ENCODE measurements at regions not wholly inside any gene's neighbourhood (a gene's known extent, or its start where the extent isn't known, plus 50 kb on each side); places are given as distances from the start of the nearest gene placed in this dataset.
"Not testable (repeated sequence)": the region's sequence is repeated elsewhere in the genome, so short reads cannot be mapped to it uniquely, and the experiment has no call there.

DNA sequence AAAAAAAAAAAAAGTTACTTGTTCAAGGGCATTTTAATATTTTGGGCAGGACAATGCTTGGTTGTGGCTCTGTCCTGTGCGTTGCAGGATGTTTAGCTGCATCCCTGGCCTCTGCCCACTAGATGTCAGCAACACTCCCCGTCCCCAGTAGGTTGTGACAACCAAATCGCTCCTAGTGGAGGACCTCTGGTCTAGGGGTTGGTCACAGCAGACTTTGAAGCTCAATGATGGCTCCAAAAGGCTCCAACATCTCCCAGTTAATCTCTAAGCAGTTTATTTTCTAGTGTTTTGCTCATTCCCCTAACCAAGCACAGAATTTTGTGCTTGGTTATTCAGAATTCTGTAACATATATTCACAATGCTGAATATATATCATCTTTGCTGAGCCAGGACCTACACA is 67.0 kb downstream of the CHRNA1 start:
- peak; percentile 61 for DNase-seq (ENCODE audit: low read depth)

DNA sequence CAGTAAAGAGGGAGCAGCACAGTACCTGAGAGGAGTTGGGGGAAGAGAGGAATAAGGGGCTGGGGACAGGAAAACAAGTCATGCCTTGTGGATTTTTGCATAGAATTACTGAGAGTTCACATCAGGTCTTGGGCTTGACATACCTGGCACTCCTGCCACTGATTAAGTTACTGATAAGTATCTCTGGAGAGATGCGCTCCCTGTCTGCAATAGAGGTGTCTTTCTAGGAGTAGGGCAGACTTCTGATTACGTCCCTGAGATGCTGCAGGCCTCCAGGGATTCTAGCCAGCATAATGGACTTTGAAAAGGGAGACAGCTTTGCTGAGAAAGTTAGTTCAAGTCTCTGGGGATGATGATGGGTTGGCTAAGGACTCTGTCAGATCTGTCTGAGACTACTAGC is 69.4 kb downstream of the CHRNA1 start:
- DNase-seq (ENCODE audit: low read depth), result no peak

DNA sequence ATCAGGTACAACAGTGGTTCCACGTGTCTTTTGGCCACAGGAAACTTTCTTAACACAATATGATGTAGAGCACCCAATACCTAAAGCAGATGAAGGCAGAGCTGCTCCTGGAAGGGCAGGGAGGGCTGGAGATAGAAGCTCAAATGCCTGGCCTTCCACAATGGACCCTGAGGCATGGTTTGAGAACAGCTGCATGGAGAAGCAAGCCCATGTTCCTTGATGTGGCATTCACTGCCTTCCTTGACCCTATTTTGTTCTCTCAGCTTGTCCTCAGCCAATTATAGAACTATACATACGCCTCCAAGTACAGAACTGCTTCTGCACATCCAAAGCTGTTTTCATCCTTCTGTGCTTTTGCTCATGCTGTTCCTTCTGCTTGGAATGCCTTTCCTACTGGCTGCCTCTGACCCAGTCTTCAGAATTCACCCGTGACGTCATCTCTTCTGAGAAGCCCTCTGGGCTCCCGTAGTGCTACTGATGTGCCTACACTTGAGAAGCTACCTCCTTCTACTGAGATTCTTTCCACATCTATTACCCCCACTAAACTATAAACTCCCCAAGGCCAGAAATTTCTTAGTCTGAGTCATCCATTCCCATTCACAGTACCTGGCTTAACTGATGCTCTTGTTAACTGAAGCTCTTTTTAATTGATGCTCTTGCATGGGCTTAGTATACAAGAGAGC is 69.9 kb downstream of the CHRNA1 start:
- peak; percentile 27 for DNase-seq (ENCODE audit: low read depth)

DNA sequence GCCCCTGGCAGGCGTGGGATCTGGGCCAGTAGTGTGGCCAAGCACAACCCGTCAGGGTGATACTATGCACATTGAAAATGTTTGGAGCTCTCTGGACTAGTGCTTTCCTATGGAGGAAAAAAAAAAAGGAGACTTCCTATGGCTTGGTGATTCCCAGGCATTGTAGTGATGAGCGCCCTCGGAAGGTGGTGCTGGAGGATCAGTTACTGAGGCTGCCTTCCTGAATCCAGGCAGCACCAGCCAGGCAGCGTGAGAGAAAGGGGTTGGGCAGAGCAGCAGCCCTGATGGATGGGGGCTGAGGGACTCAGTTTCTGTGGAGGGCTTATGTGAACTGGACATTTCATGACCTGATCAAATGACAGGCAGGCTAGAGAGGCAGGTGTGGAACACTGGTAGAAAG is 70.9 kb downstream of the CHRNA1 start:
- no peak for DNase-seq (ENCODE audit: low read depth)

DNA sequence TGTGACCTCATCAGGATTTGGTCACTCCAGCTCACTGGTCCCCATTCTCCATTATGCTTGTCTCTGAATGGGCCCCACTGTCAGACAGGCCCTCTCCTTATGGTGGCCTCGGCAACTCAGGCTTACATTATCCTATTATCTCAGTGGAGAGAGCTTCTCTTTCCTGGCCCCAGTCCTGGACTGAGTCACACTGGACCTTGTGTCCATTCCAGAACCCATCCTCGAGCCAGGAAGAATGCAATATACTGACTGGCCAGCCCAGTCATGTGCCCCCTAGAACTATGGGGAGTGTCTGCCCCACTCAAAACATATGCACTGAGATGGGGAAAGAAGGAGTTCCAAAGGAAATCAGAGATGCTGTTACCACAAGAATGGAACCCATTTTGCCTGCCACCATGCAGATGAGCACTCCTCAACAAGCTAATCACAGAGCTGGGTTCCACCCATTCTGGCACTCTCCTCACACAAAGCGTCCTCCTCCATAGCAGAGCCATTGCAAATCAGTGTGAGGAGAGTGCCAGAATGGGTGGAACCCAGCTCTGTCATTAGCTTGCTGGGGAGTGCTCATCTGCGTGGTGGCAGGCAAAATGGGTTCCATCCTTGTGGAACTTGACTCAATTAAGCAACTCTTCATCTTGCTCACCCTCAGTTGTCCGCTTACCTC is 71.9 kb downstream of the CHRNA1 start:
- no peak for DNase-seq (ENCODE audit: low read depth)

DNA sequence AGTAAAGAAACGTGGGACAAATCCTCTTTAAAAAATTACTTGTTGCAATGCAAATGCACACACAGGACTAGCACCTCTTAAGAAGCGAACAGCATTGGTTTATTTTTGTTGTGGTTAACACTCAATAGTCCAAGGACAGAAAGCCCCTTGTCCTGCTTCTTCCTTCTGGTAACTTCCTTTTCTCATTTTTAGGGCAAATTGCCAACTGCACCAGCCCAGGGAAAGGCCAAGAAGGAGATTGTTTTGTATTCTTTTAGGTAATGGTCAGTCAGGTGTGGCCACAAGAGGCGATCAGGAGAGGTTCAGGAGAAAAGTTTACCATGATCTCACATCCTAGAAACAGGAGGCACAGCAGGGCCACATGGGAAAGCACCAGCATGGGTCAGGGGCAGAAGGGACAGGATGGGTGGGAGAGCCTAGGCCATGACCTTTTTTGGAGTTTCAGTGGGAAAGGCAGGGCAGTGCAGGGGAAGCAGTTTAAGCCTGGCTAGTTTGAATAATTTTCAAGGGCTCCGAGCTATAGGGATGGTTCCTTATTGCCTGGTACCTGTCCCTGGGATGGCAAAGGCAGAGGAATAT is 73.0 kb downstream of the CHRNA1 start:
- DNase-seq (ENCODE audit: low read depth), result no peak

DNA sequence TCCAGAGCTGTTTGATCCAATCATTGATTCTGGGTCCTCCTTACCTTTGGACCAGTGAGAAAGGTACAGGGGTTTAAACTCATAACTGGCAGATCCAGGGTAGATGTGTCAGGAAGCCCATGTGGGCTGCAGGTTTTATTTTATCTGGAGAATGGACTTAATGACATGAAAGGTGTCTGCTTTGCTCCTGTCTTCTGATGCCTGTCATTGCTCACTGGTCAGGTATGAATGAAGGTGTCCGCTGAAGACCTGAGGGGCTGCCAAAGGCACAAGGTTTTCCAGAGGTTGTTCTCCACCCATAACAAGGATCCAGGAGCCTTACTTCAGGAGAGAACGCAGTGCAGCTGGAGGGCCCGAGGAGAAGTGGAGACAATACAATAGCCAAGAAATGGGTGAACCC is 74.2 kb downstream of the CHRNA1 start:
- no peak for DNase-seq (ENCODE audit: low read depth)

DNA sequence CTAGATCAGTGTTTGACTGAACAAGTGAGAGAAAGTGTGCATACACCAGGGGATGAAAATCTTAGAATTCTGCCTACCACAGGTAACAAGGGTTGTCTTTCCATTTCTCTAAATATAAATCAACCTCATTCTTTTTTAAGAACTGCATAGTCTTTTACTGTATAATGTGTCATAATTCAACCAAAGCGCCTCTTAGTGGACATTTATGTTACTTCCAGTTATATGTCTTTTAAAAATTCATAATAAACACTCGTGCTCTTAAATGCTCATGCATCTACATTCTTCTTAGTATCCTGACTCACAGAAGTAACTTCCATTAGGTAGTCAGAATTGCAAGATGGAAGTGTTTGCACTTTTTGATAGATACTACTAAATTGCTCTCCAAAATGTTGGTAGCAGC is 76.2 kb downstream of the CHRNA1 start:
- peak; percentile 41 for DNase-seq (ENCODE audit: low read depth)

DNA sequence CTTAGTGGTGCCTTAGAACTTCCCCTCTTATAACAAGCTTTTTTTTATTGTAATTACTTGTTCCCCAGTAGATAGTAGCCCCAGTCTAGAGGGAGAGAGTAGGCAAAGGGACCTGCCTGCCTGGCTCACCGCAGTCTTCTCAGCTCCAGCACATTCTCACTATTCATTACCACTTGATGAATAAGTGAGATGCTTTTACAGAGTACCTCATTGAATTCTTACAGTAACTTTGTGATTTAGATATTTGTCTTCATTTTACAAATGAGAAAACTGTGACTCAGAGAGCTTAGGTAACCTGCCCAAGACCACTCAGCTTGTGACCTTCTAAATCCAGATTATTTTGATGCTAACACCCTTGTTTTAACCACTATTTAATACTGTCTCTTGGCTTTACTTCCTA is 77.8 kb downstream of the CHRNA1 start:
- DNase-seq (ENCODE audit: low read depth), result no peak

DNA sequence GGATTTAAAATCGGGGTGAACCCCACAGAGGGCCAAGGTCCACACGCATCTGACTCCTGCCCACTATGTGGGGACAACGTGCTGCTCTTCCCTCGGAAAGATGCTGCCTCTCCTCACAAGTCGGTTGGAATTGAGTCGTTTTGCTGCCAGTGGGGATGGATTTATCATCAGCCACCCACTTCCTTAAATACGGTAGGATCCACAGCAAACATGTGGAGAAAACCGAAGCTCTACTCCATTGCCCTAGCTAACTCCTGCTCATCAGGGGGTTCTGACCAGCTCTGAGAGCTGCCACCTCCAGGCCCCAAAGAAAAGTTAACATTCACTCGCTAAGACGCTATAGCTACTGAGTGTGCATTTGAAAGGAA is 80.9 kb downstream of the CHRNA1 start:
- DNase-seq (ENCODE audit: low read depth), result peak; percentile 59

DNA sequence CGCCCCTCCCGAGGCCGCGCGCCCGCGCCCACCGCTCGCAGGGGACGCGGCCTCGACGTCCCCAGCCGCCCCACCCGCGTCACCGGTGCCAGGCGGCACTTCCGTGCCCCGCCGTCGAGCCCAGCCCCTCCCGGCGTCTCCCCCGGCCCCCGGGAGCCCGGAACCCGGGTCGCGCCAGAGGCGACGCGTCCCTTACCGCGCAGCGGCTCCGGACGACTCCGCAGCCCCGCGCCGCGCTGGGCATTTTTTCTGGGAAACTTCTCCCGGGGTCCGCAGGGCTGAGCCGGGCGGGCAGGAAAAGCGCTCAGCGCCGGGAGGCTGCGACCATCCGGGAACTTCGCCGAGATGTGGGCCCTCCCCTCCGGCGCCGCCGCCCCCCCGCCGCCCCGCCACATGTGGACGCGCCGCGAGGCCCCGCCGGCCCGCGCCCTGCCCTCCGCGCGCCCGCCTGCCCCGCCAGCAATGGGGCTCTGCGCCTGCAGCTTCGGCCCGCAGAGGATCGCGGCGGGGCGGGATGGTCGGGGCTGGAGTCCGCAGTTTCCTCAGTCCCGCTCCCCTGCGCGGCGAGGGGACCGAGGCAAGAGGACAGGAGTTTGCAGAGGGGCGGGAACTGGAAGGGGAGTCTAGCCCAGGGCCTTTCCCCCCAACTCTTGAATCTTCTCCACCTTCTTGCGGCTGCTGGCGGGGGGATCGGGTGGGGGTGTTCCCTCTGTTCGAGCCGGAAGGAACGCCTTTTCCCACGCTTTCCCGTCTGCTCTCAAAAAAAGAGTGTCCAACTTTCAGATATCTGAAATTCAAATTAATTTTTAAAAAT is 81.5 kb downstream of the CHRNA1 start:
- peak; percentile 41 for DNase-seq (ENCODE audit: low read depth)

DNA sequence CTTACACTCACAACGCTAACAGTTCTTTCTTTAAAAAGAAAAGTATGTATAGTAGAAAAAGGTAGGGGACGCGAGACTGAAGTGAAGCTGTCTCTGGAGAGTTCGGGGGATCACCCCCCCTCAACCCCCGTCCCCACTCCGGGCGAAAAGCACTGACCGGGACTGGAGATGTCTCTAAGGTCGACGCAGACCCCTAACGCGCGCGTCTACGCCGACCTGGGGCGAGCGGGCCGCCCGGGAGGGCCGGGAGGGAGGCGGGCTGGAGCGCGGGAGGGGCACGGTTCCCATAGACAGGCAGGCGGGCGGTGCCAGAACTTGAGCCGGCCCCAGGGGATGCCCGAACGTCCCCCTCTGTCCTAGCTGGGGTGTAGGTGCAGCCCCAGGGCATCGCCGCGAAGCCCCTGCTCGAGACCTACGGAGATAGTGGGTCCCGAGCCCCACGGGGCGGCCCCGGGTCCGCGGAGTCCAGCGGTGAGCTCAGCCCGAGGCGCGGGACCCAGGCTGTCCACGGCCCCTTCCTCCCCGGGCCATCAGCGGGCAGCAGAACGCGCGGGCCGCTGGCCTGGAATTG is 82.2 kb downstream of the CHRNA1 start:
- peak; percentile 33 for DNase-seq (ENCODE audit: low read depth)

DNA sequence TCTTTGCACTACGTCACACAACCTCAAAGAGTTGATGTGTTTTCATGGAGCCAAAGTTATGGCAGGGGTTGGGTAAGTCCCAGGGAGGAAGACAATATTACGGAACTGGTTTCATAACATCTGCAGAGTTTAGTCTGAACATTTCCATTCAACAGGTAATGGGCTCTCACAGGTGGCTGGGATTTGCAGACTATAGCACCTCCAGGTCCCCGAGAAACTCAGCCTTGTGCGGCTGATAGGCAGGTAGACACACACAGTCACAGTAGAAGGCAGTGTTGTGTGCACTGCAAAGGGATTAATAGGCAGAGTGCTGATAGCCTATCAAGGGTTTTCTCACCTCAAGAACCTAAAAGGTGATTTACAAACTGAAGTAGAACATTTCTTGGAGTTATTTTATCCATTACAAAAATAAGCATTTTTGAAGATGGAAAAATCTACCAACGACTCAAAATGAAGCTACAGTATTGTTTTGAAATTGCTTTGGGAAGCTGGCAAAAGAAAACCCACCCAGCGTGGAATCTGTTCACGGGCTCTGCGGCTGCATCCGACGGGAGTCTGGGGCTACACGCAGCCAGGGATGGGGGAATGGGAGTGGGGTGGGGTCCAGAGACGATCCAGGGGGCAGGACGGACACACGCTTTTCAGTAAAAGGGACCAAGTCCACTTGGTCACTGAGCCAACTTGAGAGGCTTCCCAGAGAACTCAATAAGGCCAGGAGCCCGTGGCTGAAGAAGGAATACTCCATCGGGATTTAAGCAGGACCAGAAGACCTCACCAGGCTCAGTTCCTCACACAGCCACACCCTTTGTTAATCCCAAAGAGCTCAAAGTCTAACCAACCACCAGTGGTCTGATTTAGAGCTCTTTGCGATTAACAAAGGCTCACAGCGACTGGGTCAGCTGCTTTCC is 82.9 kb downstream of the CHRNA1 start:
- peak; percentile 41 for DNase-seq (ENCODE audit: low read depth)

DNA sequence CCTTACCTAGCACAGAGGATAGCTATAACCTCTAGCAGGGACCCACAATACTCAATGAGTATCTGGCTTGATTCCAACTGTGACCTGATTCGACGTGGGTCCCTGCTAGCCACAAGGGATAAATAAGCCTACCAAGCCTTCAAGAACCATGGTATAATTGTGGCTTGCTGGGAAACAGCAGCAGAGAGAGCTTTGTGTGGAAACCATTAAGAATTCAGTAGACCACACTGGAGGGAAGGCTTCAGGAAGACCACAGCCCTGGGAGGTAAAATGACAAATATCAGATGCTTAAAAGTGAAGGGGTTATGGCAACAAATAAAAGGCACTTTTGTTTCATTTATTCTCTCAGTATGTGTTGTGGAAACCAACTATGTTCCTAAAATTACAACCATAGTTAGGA is 82.6 kb upstream of the WIPF1 start:
- DNase-seq (ENCODE audit: low read depth), result peak; percentile 7

DNA sequence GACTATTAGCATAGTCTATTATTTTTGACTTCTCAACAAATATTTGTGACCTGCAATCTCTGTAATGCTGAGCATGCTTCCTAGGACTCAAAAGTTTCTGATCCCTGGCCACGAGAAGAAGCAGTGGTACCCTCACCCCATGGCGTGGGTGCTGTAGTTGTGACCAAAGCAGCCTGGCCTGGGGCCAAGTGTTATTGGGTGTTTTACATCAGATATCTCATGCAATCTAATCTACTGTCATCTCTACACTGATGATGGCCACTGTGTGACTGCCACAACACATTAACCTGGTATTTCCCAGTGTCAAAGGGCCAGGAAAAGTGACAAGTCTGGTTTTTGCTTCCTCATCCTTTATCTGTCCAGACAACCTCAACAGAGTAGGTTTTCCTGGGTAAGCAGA is 80.8 kb upstream of the WIPF1 start:
- no peak for DNase-seq (ENCODE audit: low read depth)

DNA sequence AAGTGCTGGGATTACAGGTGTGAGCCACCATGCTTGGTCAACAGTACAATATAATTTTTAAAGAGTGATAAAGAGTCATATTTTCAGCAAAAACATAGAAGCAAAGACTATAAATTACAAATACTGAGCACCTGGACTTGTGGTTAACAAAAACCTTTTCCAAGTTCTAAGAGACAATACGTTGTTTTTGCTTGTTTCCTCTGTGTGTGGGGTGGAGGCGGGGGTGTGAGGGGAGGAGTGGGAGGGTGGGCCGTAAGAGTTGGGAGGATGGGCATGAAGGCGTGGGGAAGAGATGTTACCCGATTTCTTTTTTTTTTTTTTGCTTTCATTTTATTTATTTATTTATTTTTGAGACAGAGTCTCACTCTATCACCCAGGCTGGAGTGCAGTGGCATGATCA is 78.0 kb upstream of the WIPF1 start:
- no peak for DNase-seq (ENCODE audit: low read depth)

DNA sequence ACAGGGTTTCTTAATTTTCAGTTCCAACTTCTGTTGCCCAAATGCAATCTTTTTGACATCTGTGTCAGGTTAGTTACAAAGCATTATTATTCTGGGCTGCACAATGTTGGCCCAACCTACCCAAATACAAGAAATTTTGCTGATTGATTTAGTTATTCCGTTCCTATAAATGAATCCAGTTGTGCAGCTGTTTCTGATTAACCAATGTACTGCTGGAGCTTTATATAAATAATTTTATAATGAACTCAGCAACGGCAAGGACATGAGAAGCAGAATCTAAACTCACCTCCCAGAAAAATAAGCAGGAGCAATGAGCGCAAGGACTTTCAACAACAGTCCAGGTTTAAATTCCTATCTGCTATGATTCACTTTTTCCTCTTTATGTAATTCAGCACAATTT is 76.3 kb upstream of the WIPF1 start:
- DNase-seq (ENCODE audit: low read depth), result no peak

DNA sequence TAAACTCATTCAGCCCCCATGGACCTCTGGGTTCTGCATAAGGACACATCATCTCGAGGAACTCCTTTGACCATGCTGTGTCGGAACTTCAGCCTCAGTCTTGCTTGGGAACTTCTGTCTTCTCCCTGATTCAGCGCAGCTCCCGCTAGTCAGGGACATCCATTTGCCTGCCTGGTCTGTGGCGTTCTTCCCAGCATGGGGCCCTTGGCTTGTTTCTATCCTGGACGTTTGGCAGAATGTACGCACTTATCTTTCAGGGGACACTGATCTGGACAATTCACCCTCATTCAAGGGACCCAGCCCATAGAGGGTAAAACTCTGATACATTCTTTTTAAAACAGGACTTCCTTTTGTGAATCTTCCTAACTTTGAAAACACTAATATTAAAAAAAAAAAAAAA is 75.8 kb upstream of the WIPF1 start:
- no peak for DNase-seq (ENCODE audit: low read depth)

DNA sequence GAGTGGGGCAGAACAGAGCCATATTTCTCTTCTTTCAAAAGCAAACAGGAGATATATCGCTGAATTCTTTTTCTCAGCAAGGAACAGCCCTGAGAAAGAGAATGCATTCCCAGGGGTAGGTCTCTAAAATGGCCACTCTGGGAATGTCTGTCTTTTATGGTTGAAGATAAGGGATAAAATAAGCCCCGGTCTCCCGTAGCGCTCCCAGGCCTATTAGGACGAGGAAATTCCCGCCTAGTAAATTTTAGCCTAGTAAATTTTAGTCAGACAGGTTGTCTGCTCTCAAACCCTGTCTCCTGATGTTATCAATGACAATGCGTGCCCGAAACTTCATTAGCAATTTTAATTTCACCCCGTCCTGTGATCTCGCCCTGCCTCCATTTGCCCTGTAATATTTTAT is 73.9 kb upstream of the WIPF1 start:
- not testable (repeated sequence) for DNase-seq (ENCODE audit: low read depth)

DNA sequence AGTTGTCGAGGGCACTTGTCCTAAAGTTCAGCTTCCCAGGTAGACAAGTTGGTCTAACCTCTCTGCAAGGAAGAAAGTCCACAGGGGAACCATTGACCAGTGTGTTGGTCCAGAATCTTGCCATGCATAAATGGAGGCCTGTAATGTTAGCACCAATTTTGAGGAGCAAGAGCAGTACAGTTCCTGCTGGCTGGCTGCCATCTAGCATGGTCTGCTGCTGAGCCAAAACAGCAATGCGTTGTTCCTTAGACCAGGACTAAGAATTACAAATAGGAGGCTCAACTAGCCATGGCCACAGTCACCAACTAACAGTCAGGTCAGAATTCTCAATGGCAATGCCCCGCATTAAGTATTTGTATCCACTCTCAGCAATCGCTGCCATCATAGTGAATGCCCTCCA is 72.8 kb upstream of the WIPF1 start:
- no peak for DNase-seq (ENCODE audit: low read depth)

DNA sequence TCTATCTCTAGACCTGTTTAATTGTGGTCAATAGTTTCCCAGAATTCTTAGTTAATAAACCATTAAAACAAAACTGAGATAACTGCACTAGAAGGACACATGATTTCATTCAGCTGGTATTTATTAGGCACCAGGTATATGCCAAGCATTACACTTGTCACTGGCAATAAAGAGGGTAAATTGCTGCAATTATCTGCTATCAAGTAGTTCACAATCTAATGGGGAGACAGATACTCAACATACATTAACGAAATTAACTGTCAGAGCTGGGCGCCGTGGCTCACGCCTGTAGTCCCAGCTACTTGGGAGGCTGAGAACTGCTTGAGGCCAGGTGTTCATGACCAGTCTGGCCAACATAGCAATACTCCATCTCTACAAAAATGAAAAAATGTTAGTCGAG is 71.7 kb upstream of the WIPF1 start:
- no peak for DNase-seq (ENCODE audit: low read depth)
